ENCODE measurements at regions not wholly inside any gene's neighbourhood (a gene's known extent, or its start where the extent isn't known, plus 50 kb on each side); places are given as distances from the start of the nearest gene placed in this dataset.

GRCh38 chr5:117218789-117219188, 644.2 kb upstream of the SEMA6A start:
- no peak for DNase-seq (ENCODE audit: low spot score)

GRCh38 chr5:117212866-117213265, 638.2 kb upstream of the SEMA6A start:
- no peak for DNase-seq (ENCODE audit: low spot score)

- no peak for DNase-seq (ENCODE audit: low spot score)
Measured at GRCh38 chr5:117210796-117211195, 636.2 kb upstream of the SEMA6A start.

GRCh38 chr5:117209479-117209878, 634.9 kb upstream of the SEMA6A start:
- no peak for DNase-seq (ENCODE audit: low spot score)

GRCh38 chr5:117207088-117207668, 632.6 kb upstream of the SEMA6A start:
- DNase-seq (ENCODE audit: low spot score): no peak

- no peak for DNase-seq (ENCODE audit: low spot score)
Measured at GRCh38 chr5:117205894-117206293, 631.3 kb upstream of the SEMA6A start.

GRCh38 chr5:117204926-117205869, 630.6 kb upstream of the SEMA6A start:
- no peak for DNase-seq (ENCODE audit: low spot score)

GRCh38 chr5:117204404-117204803, 629.8 kb upstream of the SEMA6A start:
- DNase-seq (ENCODE audit: low spot score): no peak

GRCh38 chr5:117203584-117203983, 629.0 kb upstream of the SEMA6A start:
- no peak for DNase-seq (ENCODE audit: low spot score)

- no peak for DNase-seq (ENCODE audit: low spot score)
Measured at GRCh38 chr5:117201001-117201400, 626.4 kb upstream of the SEMA6A start.

- DNase-seq (ENCODE audit: low spot score): no peak
Measured at GRCh38 chr5:117195076-117195475, 620.5 kb upstream of the SEMA6A start.

- DNase-seq (ENCODE audit: low spot score): no peak
Measured at GRCh38 chr5:117191251-117191650, 616.6 kb upstream of the SEMA6A start.

GRCh38 chr5:117189784-117190183, 615.2 kb upstream of the SEMA6A start:
- DNase-seq (ENCODE audit: low spot score): no peak

- no peak for DNase-seq (ENCODE audit: low spot score)
Measured at GRCh38 chr5:117188211-117188610, 613.6 kb upstream of the SEMA6A start.

GRCh38 chr5:117186751-117187150, 612.1 kb upstream of the SEMA6A start:
- DNase-seq (ENCODE audit: low spot score): no peak

GRCh38 chr5:117183326-117183725, 608.7 kb upstream of the SEMA6A start:
- DNase-seq (ENCODE audit: low spot score): no peak

- no peak for DNase-seq (ENCODE audit: low spot score)
Measured at GRCh38 chr5:117182104-117182503, 607.5 kb upstream of the SEMA6A start.

- DNase-seq (ENCODE audit: low spot score): no peak
Measured at GRCh38 chr5:117177302-117177701, 602.7 kb upstream of the SEMA6A start.

GRCh38 chr5:117165068-117165467, 590.4 kb upstream of the SEMA6A start:
- DNase-seq (ENCODE audit: low spot score): no peak

- DNase-seq (ENCODE audit: low spot score): no peak
Measured at GRCh38 chr5:117161718-117162335, 587.2 kb upstream of the SEMA6A start.

GRCh38 chr5:117160391-117160790, 585.8 kb upstream of the SEMA6A start:
- no peak for DNase-seq (ENCODE audit: low spot score)

GRCh38 chr5:117149312-117149711, 574.7 kb upstream of the SEMA6A start:
- no peak for DNase-seq (ENCODE audit: low spot score)

GRCh38 chr5:117144086-117144485, 569.5 kb upstream of the SEMA6A start:
- DNase-seq (ENCODE audit: low spot score): no peak
